HG02852 (cell line): ENCODE measurements at regions not wholly inside any gene's neighbourhood (a gene's known extent, or its start where the extent isn't known, plus 50 kb on each side); places are given as distances from the start of the nearest gene placed in this dataset.

Experiments used
- ATAC-seq: cut with Tn5 transposase; IDR thresholded peaks from one replicate; pipeline ENCODE4 v1.9.1; 2021; ENCODE audit warnings: mild to moderate bottlenecking, moderate library complexity; ENCODE audit not compliant: unreplicated experiment

GRCh38 chr13:74973935-74974879 lies 507.8 kb downstream of the TBC1D4 start:
- no peak for ATAC-seq

GRCh38 chr13:74969419-74969818 lies 512.5 kb downstream of the TBC1D4 start:
- ATAC-seq = no peak

- ATAC-seq = no peak
Observed at GRCh38 chr13:74966814-74967424, 515.0 kb downstream of the TBC1D4 start.

GRCh38 chr13:74966275-74966674 lies 515.7 kb downstream of the TBC1D4 start:
- ATAC-seq = no peak

GRCh38 chr13:74945637-74946036 lies 536.3 kb downstream of the TBC1D4 start:
- ATAC-seq = no peak

- no peak for ATAC-seq
Observed at GRCh38 chr13:74931698-74932433, 550.1 kb downstream of the TBC1D4 start.

- ATAC-seq = peak; percentile 62
Observed at GRCh38 chr13:74930402-74931165, 551.4 kb downstream of the TBC1D4 start.

- no peak for ATAC-seq
Observed at GRCh38 chr13:74929436-74929835, 552.5 kb downstream of the TBC1D4 start.

- no peak for ATAC-seq
Observed at GRCh38 chr13:74927823-74928222, 554.1 kb downstream of the TBC1D4 start.

GRCh38 chr13:74922963-74923362 lies 559.0 kb downstream of the TBC1D4 start:
- no peak for ATAC-seq

- ATAC-seq = peak; percentile 40
Observed at GRCh38 chr13:74921326-74921725, 560.6 kb downstream of the TBC1D4 start.

GRCh38 chr13:74920920-74921319 lies 561.0 kb downstream of the TBC1D4 start:
- ATAC-seq = no peak

GRCh38 chr13:74920361-74920760 lies 561.6 kb downstream of the TBC1D4 start:
- no peak for ATAC-seq

GRCh38 chr13:74919914-74920313 lies 562.1 kb downstream of the TBC1D4 start:
- no peak for ATAC-seq

GRCh38 chr13:74912898-74913297 lies 569.1 kb downstream of the TBC1D4 start:
- ATAC-seq = no peak

- no peak for ATAC-seq
Observed at GRCh38 chr13:74910415-74910814, 571.6 kb downstream of the TBC1D4 start.

GRCh38 chr13:74907788-74908187 lies 574.2 kb downstream of the TBC1D4 start:
- ATAC-seq = no peak

GRCh38 chr13:74904556-74904955 lies 577.4 kb downstream of the TBC1D4 start:
- ATAC-seq = no peak

GRCh38 chr13:74895042-74895796 lies 586.8 kb downstream of the TBC1D4 start:
- ATAC-seq = no peak

GRCh38 chr13:74892096-74892495 lies 589.9 kb downstream of the TBC1D4 start:
- ATAC-seq = no peak
